ENCODE measurements at regions not wholly inside any gene's neighbourhood (a gene's known extent, or its start where the extent isn't known, plus 50 kb on each side); places are given as distances from the start of the nearest gene placed in this dataset.

DNA sequence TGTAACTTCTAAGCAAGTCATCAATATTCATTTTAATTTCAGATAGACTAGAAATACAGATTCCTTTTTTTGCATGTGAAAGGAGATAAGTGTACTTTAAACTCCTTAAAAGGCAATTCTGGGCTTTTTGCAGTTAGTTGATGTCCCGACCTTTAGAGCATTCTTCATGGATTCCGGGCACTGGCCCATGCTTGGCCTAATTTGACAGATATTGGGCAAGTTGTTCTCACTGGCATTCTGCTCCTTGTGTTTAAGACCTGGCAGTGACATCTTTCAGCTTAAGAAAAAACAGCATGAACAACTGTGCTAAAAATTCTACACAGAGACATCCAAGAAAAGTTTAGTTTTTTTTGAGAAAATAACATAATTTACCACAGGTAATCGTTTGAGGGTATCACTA is 1037.2 kb downstream of the PCDH18 start:
- H3K9me3 ChIP-seq: no peaks in the 10 kb centered on the region
- no peaks in the 10 kb centered on the region for H3K27me3 ChIP-seq (ENCODE audit: low read depth)
- DNase-seq (no peak), ATAC-seq (no peak)
- H3K36me3 ChIP-seq: no peaks in the 10 kb centered on the region
- no peak overlapping the region for H3K4me3 ChIP-seq
- H3K27ac ChIP-seq: no peak overlapping the region
- intact Hi-C loops (cut with DNase I): no loop called here
- no peaks in the 10 kb centered on the region for H3K4me1 ChIP-seq
- TF ChIP-seq, protein P1, sequence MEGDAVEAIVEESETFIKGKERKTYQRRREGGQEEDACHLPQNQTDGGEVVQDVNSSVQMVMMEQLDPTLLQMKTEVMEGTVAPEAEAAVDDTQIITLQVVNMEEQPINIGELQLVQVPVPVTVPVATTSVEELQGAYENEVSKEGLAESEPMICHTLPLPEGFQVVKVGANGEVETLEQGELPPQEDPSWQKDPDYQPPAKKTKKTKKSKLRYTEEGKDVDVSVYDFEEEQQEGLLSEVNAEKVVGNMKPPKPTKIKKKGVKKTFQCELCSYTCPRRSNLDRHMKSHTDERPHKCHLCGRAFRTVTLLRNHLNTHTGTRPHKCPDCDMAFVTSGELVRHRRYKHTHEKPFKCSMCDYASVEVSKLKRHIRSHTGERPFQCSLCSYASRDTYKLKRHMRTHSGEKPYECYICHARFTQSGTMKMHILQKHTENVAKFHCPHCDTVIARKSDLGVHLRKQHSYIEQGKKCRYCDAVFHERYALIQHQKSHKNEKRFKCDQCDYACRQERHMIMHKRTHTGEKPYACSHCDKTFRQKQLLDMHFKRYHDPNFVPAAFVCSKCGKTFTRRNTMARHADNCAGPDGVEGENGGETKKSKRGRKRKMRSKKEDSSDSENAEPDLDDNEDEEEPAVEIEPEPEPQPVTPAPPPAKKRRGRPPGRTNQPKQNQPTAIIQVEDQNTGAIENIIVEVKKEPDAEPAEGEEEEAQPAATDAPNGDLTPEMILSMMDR (IDR thresholded peaks at IDR 0.05): no peak

DNA sequence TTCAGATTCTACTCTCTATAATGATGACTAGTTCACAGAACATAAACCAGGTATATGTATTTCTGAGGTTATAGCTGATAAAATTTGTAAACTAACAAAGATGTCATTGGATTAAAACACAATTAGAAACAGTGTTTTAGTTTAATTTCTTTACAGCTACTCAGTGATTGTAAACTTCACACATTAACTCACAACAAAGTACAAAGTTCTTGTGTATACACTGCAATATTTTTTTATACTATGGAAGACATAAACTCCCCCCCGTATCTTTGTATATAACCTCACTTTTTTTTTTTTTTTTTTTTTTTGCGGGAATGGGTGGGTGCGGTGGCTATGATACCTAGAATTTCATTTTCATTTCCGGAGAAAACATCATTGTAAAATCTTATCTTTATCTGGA is 1043.2 kb downstream of the PCDH18 start:
- intact Hi-C loops (cut with DNase I): no loop called here
- DNase-seq: no peak
- no peaks in the 10 kb centered on the region for H3K4me1 ChIP-seq
- no peak overlapping the region for H3K27ac ChIP-seq
- no peaks in the 10 kb centered on the region for H3K9me3 ChIP-seq
- ATAC-seq: no peak
- TF ChIP-seq, protein P1 (IDR thresholded peaks at IDR 0.05): no peak
- no peaks in the 10 kb centered on the region for H3K36me3 ChIP-seq
- H3K4me3 ChIP-seq: no peak overlapping the region
- H3K27me3 ChIP-seq (ENCODE audit: low read depth): no peaks in the 10 kb centered on the region

DNA sequence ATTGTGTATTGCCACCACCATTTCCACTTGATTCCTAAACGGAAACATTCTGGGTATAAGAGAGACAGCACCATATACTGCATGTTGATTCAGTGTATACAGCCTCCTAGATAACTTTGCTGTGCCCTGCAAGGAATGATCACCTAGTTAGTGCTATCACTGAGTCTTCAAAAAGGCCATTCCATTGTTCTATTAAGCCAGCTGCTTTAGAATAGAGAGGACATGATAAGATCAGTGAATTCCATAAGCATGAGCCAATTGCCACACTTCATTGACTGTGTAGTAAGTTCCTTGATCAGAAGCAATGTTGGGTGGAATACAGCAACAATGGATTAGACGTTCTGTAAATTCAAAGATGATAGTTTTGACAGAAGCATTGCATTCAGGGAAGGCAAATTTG is 1047.3 kb downstream of the PCDH18 start:
- Histone ChIP-seq H3K4me1 (no peaks in the 10 kb centered on the region), H3K4me3 (no peak overlapping the region), H3K36me3 (no peaks in the 10 kb centered on the region), H3K9me3 (no peaks in the 10 kb centered on the region), H3K27ac (no peak overlapping the region), H3K27me3 (ENCODE audit: low read depth) (no peaks in the 10 kb centered on the region)
- ATAC-seq (no peak), DNase-seq (no peak)
- TF ChIP-seq, protein P1 (IDR thresholded peaks at IDR 0.05): no peak
- intact Hi-C loops (cut with DNase I): no loop called here

DNA sequence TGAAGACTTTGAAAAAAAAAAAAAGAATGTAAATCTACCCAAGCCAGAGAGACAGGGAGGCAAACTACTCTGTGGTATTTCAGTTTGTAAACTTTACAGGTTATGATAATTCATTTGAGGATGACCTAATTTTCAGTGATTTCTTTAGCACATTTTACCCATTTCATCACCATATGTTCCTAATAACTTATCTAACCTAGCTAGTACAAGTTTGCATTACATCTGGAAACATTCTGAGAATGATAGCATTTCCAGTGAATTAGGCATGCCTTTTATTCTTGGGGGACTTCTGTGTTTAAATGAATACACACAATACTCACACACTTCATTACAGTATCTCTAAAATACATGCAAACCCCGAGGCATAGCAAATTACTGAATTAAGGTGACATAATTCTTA is 1055.5 kb downstream of the PCDH18 start:
- intact Hi-C loops (cut with DNase I): no loop called here

DNA sequence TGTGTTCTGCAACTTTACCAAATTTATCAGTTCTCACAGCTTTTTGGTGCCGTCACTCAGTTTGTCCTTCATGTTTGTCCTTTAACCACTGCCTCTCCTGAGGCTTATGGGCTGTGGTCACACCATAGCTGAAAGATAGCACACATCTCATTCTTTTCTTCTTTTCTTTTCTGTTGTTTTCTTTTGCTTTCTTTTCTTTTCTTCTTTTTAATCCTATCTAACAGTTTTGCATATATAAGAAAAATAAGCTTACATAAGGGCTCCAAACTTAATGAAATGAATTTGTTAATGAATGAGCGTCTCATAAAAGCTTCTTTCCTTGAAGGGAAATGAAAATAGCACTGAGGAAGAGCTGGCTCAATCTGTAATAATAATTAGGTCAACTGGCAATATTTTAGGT is 1061.2 kb downstream of the PCDH18 start:
- no peaks in the 10 kb centered on the region for H3K36me3 ChIP-seq
- no peak for DNase-seq
- TF ChIP-seq, protein P1 (IDR thresholded peaks at IDR 0.05): no peak

More for the DNA sequence above, 1055.5 kb downstream of the PCDH18 start:
- Histone ChIP-seq H3K4me1 (no peaks in the 10 kb centered on the region), H3K27me3 (ENCODE audit: low read depth) (no peaks in the 10 kb centered on the region), H3K36me3 (no peaks in the 10 kb centered on the region), H3K4me3 (no peak overlapping the region), H3K9me3 (no peaks in the 10 kb centered on the region), H3K27ac (no peak overlapping the region)
- no peak for DNase-seq
- TF ChIP-seq, protein P1 (IDR thresholded peaks at IDR 0.05): no peak
- ATAC-seq: no peak

DNA sequence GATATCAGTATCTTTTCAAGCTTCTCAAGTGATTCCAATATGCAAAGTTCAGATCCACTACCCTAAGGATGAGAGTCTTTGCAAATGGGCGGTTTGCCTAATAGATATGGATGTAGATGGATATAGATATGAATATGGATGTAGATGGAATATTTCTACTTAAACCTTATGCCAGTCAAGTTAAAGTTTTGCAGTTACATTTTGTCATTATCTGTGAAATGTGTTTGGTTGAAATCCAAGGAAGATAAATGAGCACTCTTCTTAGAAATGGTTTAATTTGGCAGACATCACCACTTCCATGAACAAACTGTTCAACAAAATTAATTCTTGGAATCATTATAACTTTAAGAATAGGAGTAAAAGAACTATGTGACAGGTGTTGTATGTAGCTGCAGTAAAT is 1066.6 kb downstream of the PCDH18 start:
- DNase-seq (no peak), ATAC-seq (no peak)
- TF ChIP-seq, protein P1 (IDR thresholded peaks at IDR 0.05): no peak
- peaks cover 8% of the 10 kb centered on the region for H3K9me3 ChIP-seq
- no peak overlapping the region for H3K27ac ChIP-seq
- no peaks in the 10 kb centered on the region for H3K36me3 ChIP-seq
- no peak overlapping the region for H3K4me3 ChIP-seq
- intact Hi-C loops (cut with DNase I): no loop called here
- H3K4me1 ChIP-seq: no peaks in the 10 kb centered on the region
- H3K27me3 ChIP-seq (ENCODE audit: low read depth): no peaks in the 10 kb centered on the region

More for the DNA sequence above, 1061.2 kb downstream of the PCDH18 start:
- Histone ChIP-seq H3K4me3 (no peak overlapping the region), H3K27ac (no peak overlapping the region), H3K9me3 (peaks cover 8% of the 10 kb centered on the region), H3K4me1 (no peaks in the 10 kb centered on the region), H3K27me3 (ENCODE audit: low read depth) (no peaks in the 10 kb centered on the region)
- intact Hi-C loops (cut with DNase I): no loop called here
- no peak for ATAC-seq

Data from lower lobe of right lung (tissue), 2 donors.